AG04449 (cell line): ENCODE measurements at regions not wholly inside any gene's neighbourhood (a gene's known extent, or its start where the extent isn't known, plus 50 kb on each side); places are given as distances from the start of the nearest gene placed in this dataset.

ENCODE experiments used
- CTCF ChIA-PET: fragments of 350-600 bp; formaldehyde crosslinking; extraction: SDS; loops from one replicate; lab custom pipeline; 2021; ENCODE audit warnings: antibody characterized with exemption; lab: Yijun Ruan, JAX
- POLR2A ChIA-PET: fragments of 400-600, 350-600 bp; formaldehyde crosslinking; extraction: SDS; loops from one replicate; lab custom pipeline; 2020; ENCODE audit warnings: antibody characterized with exemption, inconsistent platforms; lab: Yijun Ruan, JAX
- DNase-seq: peaks from one replicate; pipeline ENCODE4 v3.0.0-alpha.2; 2010; ENCODE audit warnings: low read depth, low spot score
- H3K4me3 ChIP-seq: 2 replicates; pipeline ENCODE4 v1.5.1; 2011; ENCODE audit warnings: low read depth, mild to moderate bottlenecking, control low read depth, low read length
- CTCF ChIP-seq: IDR thresholded peaks from one replicate; pipeline ENCODE4 v1.5.1; 2011; ENCODE audit warnings: mild to moderate bottlenecking, moderate library complexity, low read length, control low read depth, inconsistent platforms; ENCODE audit not compliant: insufficient read depth; ENCODE audit errors: missing control alignments

GRCh38 chr2:12341215-12341614 lies 375.5 kb upstream of the TRIB2 start:
- ChIA-PET POLR2A (no interaction called here), CTCF (interaction anchor here (1.0 kb wide), 1 partner anchor 13 kb away, joined by 3 read pairs; no protein-coding TSS in a partner anchor)
- no peak overlapping the region for H3K4me3 ChIP-seq
- no peak for TF ChIP-seq CTCF
- no peak for DNase-seq

- CTCF ChIA-PET = no interaction called here
- TF ChIP-seq CTCF = no peak
- no peak for DNase-seq
- no peak overlapping the region for H3K4me3 ChIP-seq
- POLR2A ChIA-PET = no interaction called here
Measured at GRCh38 chr2:12341920-12342319, 374.8 kb upstream of the TRIB2 start.

GRCh38 chr2:12343141-12343540 lies 373.6 kb upstream of the TRIB2 start:
- TF ChIP-seq CTCF = no peak
- ChIA-PET CTCF (interaction anchor here (0.9 to 1.3 kb wide), 2 partner anchors 9 to 513 kb away, joined by 3 read pairs; no protein-coding TSS in a partner anchor), POLR2A (no interaction called here)

GRCh38 chr2:12347066-12347493 lies 369.7 kb upstream of the TRIB2 start:
- H3K4me3 ChIP-seq = no peak overlapping the region
- no peak for TF ChIP-seq CTCF
- ChIA-PET CTCF (no interaction called here), POLR2A (no interaction called here)
- DNase-seq = no peak

More at GRCh38 chr2:12343141-12343540, 373.6 kb upstream of the TRIB2 start:
- no peak for DNase-seq
- H3K4me3 ChIP-seq = no peak overlapping the region

GRCh38 chr2:12348216-12348615 lies 368.5 kb upstream of the TRIB2 start:
- ChIA-PET CTCF (no interaction called here), POLR2A (no interaction called here)
- no peak for DNase-seq
- no peak for TF ChIP-seq CTCF
- H3K4me3 ChIP-seq = no peak overlapping the region

GRCh38 chr2:12350821-12351220 lies 365.9 kb upstream of the TRIB2 start:
- CTCF ChIA-PET = no interaction called here
- DNase-seq = no peak
- TF ChIP-seq CTCF = no peak
- POLR2A ChIA-PET = no interaction called here
- no peak overlapping the region for H3K4me3 ChIP-seq
